ENCODE measurements at regions not wholly inside any gene's neighbourhood (a gene's known extent, or its start where the extent isn't known, plus 50 kb on each side); places are given as distances from the start of the nearest gene placed in this dataset.

GRCh38 chr16:60295451-60295850, 1561.3 kb upstream of the GOT2 start:
- TF ChIP-seq TCF7L2 (IDR thresholded peaks at IDR 0.05; ENCODE audit: low read depth, low read length) (no peak), REST (IDR thresholded peaks at IDR 0.05; ENCODE audit: insufficient read depth in 1 of 2, low read depth in 2 of 2, low read length in 1 of 2) (no peak), POLR2AphosphoS5 (IDR thresholded peaks at IDR 0.05; ENCODE audit: low read depth, low read length) (no peak), CTCF (IDR thresholded peaks at IDR 0.05) (no peak), SIN3A (IDR thresholded peaks at IDR 0.05; ENCODE audit: borderline replicate concordance, insufficient read depth, low read depth, low read length) (no peak)
- intact Hi-C loops (cut with micrococcal nuclease; ENCODE audit: unreplicated experiment) (no loop called here), in situ Hi-C loops (cut with HindIII; ENCODE audit: low pct_unique_long_range_greater_than_20kb, low sequenced_read_pairs) (no loop called here)
- no peak overlapping the region for H3K4me3 ChIP-seq (ENCODE audit: low read depth in 2 of 2, low read length in 2 of 2)
- CTCF ChIA-PET = no interaction called here
- H3K27me3 ChIP-seq (ENCODE audit: control insufficient read depth, insufficient read depth, low read length) = no peaks in the 10 kb centered on the region
- H3K36me3 ChIP-seq (ENCODE audit: control insufficient read depth, insufficient read depth, low read length) = no peaks in the 10 kb centered on the region
- POLR2A ChIA-PET = no interaction called here
- H3K27ac ChIP-seq (ENCODE audit: low read length) = no peak overlapping the region
- no peaks in the 10 kb centered on the region for H3K9me3 ChIP-seq (ENCODE audit: control insufficient read depth, insufficient read depth, low read depth, low read length)
- no peaks in the 10 kb centered on the region for H3K4me1 ChIP-seq (ENCODE audit: control insufficient read depth, insufficient read depth, low read length)
- DNase-seq (ENCODE audit: low read depth, low spot score) = no peak
- no peak for ATAC-seq
- no TSS peak for BruUV-seq (replicated peaks)

GRCh38 chr16:60285794-60286193, 1551.7 kb upstream of the GOT2 start:
- Histone ChIP-seq H3K27me3 (ENCODE audit: control insufficient read depth, insufficient read depth, low read length) (no peaks in the 10 kb centered on the region), H3K4me3 (ENCODE audit: low read depth in 2 of 2, low read length in 2 of 2) (no peak overlapping the region), H3K36me3 (ENCODE audit: control insufficient read depth, insufficient read depth, low read length) (no peaks in the 10 kb centered on the region), H3K4me1 (ENCODE audit: control insufficient read depth, insufficient read depth, low read length) (no peaks in the 10 kb centered on the region), H3K9me3 (ENCODE audit: control insufficient read depth, insufficient read depth, low read depth, low read length) (no peaks in the 10 kb centered on the region), H3K27ac (ENCODE audit: low read length) (no peak overlapping the region)
- DNase-seq (ENCODE audit: low read depth, low spot score) (no peak), ATAC-seq (no peak)
- POLR2A ChIA-PET = no interaction called here
- CTCF ChIA-PET = no interaction called here
- BruUV-seq (replicated peaks) = no TSS peak
- in situ Hi-C loops (cut with HindIII; ENCODE audit: low pct_unique_long_range_greater_than_20kb, low sequenced_read_pairs) = no loop called here
- no peak for TF ChIP-seq POLR2AphosphoS5 (IDR thresholded peaks at IDR 0.05; ENCODE audit: low read depth, low read length)
- no peak for TF ChIP-seq SIN3A (IDR thresholded peaks at IDR 0.05; ENCODE audit: borderline replicate concordance, insufficient read depth, low read depth, low read length)
- TF ChIP-seq REST (IDR thresholded peaks at IDR 0.05; ENCODE audit: insufficient read depth in 1 of 2, low read depth in 2 of 2, low read length in 1 of 2) = no peak
- TF ChIP-seq CTCF (IDR thresholded peaks at IDR 0.05) = no peak
- TF ChIP-seq TCF7L2 (IDR thresholded peaks at IDR 0.05; ENCODE audit: low read depth, low read length) = no peak
- intact Hi-C loops (cut with micrococcal nuclease; ENCODE audit: unreplicated experiment) = no loop called here

Data from Panc1 (cell line).